ENCODE measurements at regions not wholly inside any gene's neighbourhood (a gene's known extent, or its start where the extent isn't known, plus 50 kb on each side); places are given as distances from the start of the nearest gene placed in this dataset.
"Not testable (repeated sequence)": the region's sequence is repeated elsewhere in the genome, so short reads cannot be mapped to it uniquely, and the experiment has no call there.

DNA sequence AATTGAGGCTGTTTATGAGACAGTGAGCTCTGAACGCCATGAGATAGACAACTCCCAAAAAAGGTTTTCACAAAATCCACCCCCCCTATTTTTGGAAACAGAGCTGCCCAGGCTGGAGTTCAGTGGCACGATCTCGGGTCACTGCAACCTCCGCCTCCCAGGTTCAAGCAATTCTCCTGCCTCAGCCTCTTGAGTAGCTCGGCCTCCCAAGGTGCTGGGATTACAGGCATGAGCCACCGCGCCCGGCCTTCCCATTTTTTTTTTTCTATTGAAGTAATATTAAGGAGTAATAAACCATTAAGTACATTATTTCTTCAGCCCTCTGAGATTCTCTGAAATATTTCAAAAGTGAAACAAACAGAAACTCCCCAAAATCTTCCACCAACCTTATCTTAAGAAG, 252.8 kb upstream of the NETO1 start:
- ATAC-seq (no peak), DNase-seq (no peak)
- Histone ChIP-seq H3K27ac (no peak overlapping the region), H3K36me3 (no peaks in the 10 kb centered on the region), H3K4me1 (no peaks in the 10 kb centered on the region), H3K27me3 (ENCODE audit: low read depth) (no peaks in the 10 kb centered on the region), H3K9me3 (no peaks in the 10 kb centered on the region), H3K4me3 (no peak overlapping the region)
- intact Hi-C loops (cut with DNase I) = no loop called here
- TF ChIP-seq, protein P1, sequence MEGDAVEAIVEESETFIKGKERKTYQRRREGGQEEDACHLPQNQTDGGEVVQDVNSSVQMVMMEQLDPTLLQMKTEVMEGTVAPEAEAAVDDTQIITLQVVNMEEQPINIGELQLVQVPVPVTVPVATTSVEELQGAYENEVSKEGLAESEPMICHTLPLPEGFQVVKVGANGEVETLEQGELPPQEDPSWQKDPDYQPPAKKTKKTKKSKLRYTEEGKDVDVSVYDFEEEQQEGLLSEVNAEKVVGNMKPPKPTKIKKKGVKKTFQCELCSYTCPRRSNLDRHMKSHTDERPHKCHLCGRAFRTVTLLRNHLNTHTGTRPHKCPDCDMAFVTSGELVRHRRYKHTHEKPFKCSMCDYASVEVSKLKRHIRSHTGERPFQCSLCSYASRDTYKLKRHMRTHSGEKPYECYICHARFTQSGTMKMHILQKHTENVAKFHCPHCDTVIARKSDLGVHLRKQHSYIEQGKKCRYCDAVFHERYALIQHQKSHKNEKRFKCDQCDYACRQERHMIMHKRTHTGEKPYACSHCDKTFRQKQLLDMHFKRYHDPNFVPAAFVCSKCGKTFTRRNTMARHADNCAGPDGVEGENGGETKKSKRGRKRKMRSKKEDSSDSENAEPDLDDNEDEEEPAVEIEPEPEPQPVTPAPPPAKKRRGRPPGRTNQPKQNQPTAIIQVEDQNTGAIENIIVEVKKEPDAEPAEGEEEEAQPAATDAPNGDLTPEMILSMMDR (IDR thresholded peaks at IDR 0.05) = no peak

DNA sequence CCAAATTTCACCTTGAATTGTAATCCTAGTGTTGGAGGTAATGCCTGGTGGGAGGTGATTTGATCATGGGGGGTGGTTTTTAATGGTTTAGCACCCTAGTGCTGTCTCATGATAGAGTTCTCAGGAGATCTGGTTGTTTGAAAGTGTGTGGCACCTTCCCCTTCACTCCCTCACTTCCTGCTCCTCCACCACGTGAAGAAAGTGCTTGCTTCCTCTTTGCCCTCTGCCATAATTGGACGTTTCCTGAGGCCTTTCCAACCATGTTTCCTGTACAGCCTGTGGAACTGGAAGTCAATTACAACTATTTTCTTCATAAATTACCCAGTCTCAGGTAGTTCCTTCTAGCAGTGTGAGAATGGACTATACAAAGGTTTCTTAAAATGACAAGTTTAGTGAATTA, 251.8 kb upstream of the NETO1 start:
- no peak for DNase-seq
- H3K4me1 ChIP-seq = no peaks in the 10 kb centered on the region

DNA sequence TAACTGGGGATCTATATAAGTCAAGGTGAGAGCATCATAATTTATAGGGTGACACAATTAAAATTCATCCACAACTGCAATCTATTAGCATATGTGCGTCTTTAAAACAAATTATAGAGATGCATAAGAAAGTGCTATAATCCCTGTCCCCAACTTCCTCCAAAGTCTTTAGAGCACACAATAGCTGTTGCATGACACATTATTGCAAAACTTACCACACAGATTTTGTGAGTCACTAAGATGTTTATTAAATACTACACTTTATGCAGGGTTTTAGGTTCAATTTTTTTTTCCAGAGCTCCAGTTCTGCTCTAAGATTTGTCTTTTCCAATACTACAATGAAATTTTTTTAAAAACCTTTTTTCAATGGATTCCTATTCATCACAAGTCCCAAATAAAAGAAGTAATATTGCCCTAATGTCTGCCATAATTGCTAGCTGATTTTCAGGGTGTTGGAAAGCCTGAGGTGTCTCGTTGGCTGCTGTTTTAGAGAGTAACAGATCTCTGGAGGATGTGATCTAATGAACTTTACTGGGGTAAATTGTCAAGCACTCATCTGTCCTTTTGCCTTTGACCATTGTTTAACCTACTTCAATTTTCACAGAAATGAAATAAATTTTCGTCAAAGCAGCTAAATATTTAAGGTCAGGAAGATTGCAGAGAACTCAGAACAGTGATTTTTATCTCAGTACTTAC, 250.5 kb upstream of the NETO1 start:
- Histone ChIP-seq H3K4me1 (no peaks in the 10 kb centered on the region), H3K27ac (no peak overlapping the region), H3K27me3 (ENCODE audit: low read depth) (no peaks in the 10 kb centered on the region), H3K9me3 (no peaks in the 10 kb centered on the region), H3K4me3 (no peak overlapping the region), H3K36me3 (no peaks in the 10 kb centered on the region)
- no peak for DNase-seq
- TF ChIP-seq, protein P1 (IDR thresholded peaks at IDR 0.05) = no peak
- ATAC-seq = no peak
- intact Hi-C loops (cut with DNase I) = no loop called here

More for the DNA sequence above, 251.8 kb upstream of the NETO1 start:
- Histone ChIP-seq H3K4me3 (no peak overlapping the region), H3K27me3 (ENCODE audit: low read depth) (no peaks in the 10 kb centered on the region), H3K27ac (no peak overlapping the region), H3K36me3 (no peaks in the 10 kb centered on the region), H3K9me3 (no peaks in the 10 kb centered on the region)
- TF ChIP-seq, protein P1 (IDR thresholded peaks at IDR 0.05) = no peak
- intact Hi-C loops (cut with DNase I) = no loop called here
- ATAC-seq = no peak

DNA sequence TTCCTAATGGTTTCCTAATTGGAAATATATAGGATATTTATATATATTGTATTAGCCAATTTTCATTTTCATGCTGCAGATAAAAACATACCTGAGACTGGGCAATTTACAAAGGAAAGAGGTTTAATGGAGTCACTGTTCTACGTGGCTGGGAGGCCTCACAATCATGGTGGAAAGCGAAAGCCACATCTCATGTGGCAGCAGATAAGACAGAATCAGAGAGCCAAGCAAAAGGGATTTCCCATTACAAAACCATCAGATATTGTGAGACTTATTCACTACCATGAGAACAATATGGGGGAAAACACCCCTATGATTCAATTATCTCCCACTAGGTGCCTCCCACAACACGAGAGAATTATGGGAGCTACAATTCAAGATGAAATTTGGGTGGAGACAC, 242.5 kb upstream of the NETO1 start:
- H3K27me3 ChIP-seq (ENCODE audit: low read depth) = no peaks in the 10 kb centered on the region
- H3K4me3 ChIP-seq = no peak overlapping the region
- no peak overlapping the region for H3K27ac ChIP-seq
- H3K4me1 ChIP-seq = no peaks in the 10 kb centered on the region
- TF ChIP-seq, protein P1 (IDR thresholded peaks at IDR 0.05) = no peak
- ATAC-seq (no peak), DNase-seq (no peak)
- intact Hi-C loops (cut with DNase I) = no loop called here
- no peaks in the 10 kb centered on the region for H3K9me3 ChIP-seq
- H3K36me3 ChIP-seq = no peaks in the 10 kb centered on the region

DNA sequence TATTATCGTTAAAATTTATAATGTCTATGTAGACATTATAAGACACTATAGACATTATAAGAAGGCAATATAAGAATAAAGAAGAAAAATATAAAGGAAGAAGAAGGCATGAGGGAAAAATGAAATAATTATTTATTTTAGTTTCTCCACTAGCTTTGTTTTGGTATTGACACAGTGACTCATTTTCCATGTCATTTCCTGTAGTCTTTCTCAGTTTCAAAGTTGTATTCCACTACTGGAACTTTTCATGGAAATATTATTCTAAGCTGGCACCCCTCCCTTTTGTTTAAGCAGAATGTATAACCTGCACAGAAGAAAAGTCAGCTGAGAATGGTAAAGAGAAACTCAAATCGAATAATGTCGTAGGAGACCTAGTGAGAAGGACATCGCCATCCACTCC, 234.2 kb upstream of the NETO1 start:
- DNase-seq = no peak
- no peaks in the 10 kb centered on the region for H3K4me1 ChIP-seq
- no peak for ATAC-seq
- TF ChIP-seq, protein P1 (IDR thresholded peaks at IDR 0.05) = no peak
- H3K9me3 ChIP-seq = no peaks in the 10 kb centered on the region
- no peak overlapping the region for H3K4me3 ChIP-seq
- H3K27ac ChIP-seq = no peak overlapping the region
- H3K36me3 ChIP-seq = no peaks in the 10 kb centered on the region
- intact Hi-C loops (cut with DNase I) = no loop called here
- H3K27me3 ChIP-seq (ENCODE audit: low read depth) = no peaks in the 10 kb centered on the region

DNA sequence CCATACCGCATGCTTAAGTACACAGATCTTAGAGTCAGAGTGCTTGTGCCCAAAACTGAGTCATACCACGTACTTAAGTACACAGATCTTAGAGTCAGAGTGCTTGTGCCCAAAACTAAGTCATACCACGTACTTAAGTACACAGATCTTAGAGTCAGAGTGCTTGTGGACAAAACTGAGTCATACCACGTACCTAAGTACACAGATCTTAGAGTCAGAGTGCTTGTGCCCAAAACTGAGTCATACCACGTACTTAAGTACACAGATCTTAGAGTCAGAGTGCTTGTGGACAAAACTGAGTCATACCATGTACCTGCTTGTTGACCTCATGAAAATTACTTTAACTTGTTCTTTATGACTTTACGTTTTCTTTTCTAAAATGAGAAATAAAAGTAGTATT, 233.7 kb upstream of the NETO1 start:
- H3K36me3 ChIP-seq; H3K27ac ChIP-seq; H3K9me3 ChIP-seq; H3K27me3 ChIP-seq (ENCODE audit: low read depth); DNase-seq; H3K4me1 ChIP-seq; ATAC-seq; intact Hi-C loops (cut with DNase I); H3K4me3 ChIP-seq: not testable (repeated sequence)
